Progenitor cell of endocrine pancreas (in vitro differentiated cells): ENCODE measurements at regions not wholly inside any gene's neighbourhood (a gene's known extent, or its start where the extent isn't known, plus 50 kb on each side); places are given as distances from the start of the nearest gene placed in this dataset.

Experiments used
- DNase-seq: peaks from one replicate; pipeline ENCODE4 v3.0.0; 2021; ENCODE audit warnings: low spot score; ENCODE audit not compliant: unreplicated experiment
- H3K27ac Mint-ChIP-seq: 2 replicates; pipeline ENCODE4 v1.8.0; 2021; ENCODE audit warnings: mild to moderate bottlenecking, moderate library complexity, mixed read lengths
- H3K27me3 Mint-ChIP-seq: 2 replicates; pipeline ENCODE4 v1.8.0; 2021; ENCODE audit warnings: mixed read lengths
- H3K36me3 Mint-ChIP-seq: 2 replicates; pipeline ENCODE4 v1.8.0; 2022; ENCODE audit warnings: mixed read lengths; ENCODE audit not compliant: insufficient read depth
- H3K4me1 Mint-ChIP-seq: 2 replicates; pipeline ENCODE4 v1.8.0; 2021; ENCODE audit warnings: low read depth, mixed read lengths
- H3K4me3 Mint-ChIP-seq: 2 replicates; pipeline ENCODE4 v1.8.0; 2021; ENCODE audit warnings: low read depth, mild to moderate bottlenecking, moderate library complexity, mixed read lengths
- H3K9me3 Mint-ChIP-seq: 2 replicates; pipeline ENCODE4 v1.8.0; 2021; ENCODE audit warnings: low read depth, mixed read lengths
- TF ChIP-seq, protein P1 (sequence below): fragments of 200-600 bp; sonication (generic); IDR thresholded peaks from one replicate; pipeline ENCODE4 v1.5.0; 2021; ENCODE audit warnings: antibody characterized with exemption, mild to moderate bottlenecking; ENCODE audit not compliant: unreplicated experiment

DNA sequence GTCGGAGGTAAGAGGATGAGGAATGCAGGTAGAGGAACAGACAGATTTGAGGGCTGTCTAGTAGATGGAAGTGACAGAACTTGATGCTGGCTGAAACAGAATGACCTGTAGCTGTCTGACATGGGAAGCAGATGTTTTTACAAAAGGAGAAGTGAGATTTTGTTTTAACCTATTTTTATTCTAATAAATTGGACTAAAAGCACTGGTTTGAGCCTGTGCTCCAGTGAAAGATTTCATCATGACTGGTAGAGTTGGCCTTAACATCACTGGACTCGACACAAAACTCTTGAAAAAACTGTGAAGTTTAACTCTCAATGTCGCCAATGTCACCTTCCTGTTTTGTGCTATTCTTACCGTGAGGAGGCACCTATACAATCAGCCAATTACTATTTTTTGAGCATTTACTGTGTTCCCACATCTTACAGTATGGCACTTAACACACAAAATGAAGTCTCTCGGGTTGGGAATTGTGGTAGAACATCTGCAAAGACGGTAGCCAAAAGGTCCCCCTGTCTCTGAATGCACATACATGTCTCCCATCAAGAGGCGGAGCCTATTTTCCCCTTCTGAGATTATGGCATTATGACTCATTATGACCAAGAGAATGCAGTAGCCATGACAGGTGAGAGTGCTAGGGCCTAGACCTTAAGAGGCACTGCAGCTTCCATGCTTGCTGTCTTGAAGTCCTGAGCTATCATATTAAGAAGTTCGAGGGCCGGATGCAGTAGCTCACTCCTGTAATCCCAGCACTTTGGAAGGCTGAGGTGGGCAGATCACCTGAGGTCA is 93.2 kb downstream of the FOXF2 start:
- Mint-ChIP-seq H3K9me3 (peaks cover 5% of the 10 kb centered on the region), H3K4me1 (no peaks in the 10 kb centered on the region), H3K36me3 (no peaks in the 10 kb centered on the region), H3K27me3 (peaks cover 4% of the 10 kb centered on the region), H3K27ac (no peak overlapping the region), H3K4me3 (no peak overlapping the region)
- no peak for DNase-seq
- TF ChIP-seq, protein P1, sequence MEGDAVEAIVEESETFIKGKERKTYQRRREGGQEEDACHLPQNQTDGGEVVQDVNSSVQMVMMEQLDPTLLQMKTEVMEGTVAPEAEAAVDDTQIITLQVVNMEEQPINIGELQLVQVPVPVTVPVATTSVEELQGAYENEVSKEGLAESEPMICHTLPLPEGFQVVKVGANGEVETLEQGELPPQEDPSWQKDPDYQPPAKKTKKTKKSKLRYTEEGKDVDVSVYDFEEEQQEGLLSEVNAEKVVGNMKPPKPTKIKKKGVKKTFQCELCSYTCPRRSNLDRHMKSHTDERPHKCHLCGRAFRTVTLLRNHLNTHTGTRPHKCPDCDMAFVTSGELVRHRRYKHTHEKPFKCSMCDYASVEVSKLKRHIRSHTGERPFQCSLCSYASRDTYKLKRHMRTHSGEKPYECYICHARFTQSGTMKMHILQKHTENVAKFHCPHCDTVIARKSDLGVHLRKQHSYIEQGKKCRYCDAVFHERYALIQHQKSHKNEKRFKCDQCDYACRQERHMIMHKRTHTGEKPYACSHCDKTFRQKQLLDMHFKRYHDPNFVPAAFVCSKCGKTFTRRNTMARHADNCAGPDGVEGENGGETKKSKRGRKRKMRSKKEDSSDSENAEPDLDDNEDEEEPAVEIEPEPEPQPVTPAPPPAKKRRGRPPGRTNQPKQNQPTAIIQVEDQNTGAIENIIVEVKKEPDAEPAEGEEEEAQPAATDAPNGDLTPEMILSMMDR, result no peak

DNA sequence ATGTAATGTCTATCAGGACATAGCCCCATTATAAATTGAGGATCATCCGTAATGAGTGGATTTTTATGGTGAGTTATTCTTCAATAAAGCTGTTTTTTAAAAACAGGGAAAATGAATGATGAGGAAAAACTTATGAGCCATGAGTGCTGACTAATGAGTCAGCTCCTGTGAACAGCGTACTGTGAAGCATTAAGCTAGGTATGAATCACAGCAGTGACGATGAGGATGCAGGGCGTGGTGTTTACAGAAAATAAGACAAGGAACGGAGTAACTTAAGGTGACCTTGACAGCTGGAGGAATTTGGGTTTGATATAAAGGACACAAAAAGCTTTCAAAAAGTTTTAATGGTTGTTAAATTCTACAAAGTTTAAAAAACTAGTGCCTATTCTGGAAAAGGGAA is 96.3 kb downstream of the FOXF2 start:
- no peak for DNase-seq
- Mint-ChIP-seq H3K36me3 (no peaks in the 10 kb centered on the region), H3K27ac (no peak overlapping the region), H3K4me3 (no peak overlapping the region), H3K9me3 (no peaks in the 10 kb centered on the region), H3K4me1 (no peaks in the 10 kb centered on the region), H3K27me3 (peaks cover 6% of the 10 kb centered on the region)
- TF ChIP-seq, protein P1, result no peak

DNA sequence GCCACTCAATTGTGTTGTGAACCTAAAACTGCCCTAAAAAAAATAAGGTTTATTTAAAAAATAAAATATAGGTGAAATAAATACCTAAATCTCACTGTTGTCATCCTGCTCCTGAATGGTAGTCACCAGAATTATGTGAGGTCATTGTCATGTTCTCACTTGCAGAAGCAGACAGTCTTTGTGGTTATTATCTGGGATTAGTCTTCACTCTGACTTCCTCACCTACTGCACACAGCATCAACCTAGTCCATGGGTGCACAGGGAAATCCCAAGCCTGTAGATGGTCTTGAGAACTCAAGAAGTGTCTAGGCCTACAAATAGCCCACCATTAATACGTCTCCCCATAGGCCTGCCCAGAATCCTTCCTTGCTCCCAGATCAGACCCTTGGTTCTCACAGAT is 97.0 kb downstream of the FOXF2 start:
- H3K4me1 Mint-ChIP-seq, result no peaks in the 10 kb centered on the region
- no peak overlapping the region for H3K27ac Mint-ChIP-seq
- DNase-seq, result no peak
- no peaks in the 10 kb centered on the region for H3K9me3 Mint-ChIP-seq
- no peak overlapping the region for H3K4me3 Mint-ChIP-seq
- H3K36me3 Mint-ChIP-seq, result no peaks in the 10 kb centered on the region
- TF ChIP-seq, protein P1, result no peak
- peaks cover 6% of the 10 kb centered on the region for H3K27me3 Mint-ChIP-seq

DNA sequence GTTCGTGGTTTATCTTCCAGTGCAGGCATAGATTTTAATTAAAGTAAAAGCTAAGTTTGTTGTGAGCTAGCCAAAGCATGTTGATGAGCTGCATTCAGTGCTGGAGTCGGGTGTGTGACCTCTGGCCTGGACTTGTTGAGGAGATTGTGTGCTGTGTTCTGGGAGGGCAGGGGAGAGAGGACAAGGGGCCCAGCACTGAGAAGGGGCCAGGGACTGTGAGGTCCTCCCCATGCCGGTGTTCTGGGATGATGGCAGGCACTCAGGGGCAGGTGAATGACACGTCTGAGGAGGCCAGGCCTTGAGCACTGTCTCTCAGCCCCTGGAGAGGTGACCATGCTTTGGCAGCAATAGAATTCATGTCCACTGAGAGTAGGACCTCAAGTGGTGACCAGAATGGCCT is 97.9 kb downstream of the FOXF2 start:
- TF ChIP-seq, protein P1, result no peak
- no peaks in the 10 kb centered on the region for H3K9me3 Mint-ChIP-seq
- H3K4me3 Mint-ChIP-seq, result no peak overlapping the region

GRCh38 chr6:1491025-1491424 is 101.6 kb downstream of the FOXF2 start:
- Mint-ChIP-seq H3K36me3 (no peaks in the 10 kb centered on the region), H3K27ac (no peak overlapping the region), H3K9me3 (no peaks in the 10 kb centered on the region), H3K27me3 (peaks cover 2% of the 10 kb centered on the region), H3K4me1 (peaks cover 7% of the 10 kb centered on the region), H3K4me3 (no peak overlapping the region)
- TF ChIP-seq, protein P1, result no peak
- no peak for DNase-seq

More for the DNA sequence above, 97.9 kb downstream of the FOXF2 start:
- no peaks in the 10 kb centered on the region for H3K36me3 Mint-ChIP-seq
- DNase-seq, result no peak
- H3K27me3 Mint-ChIP-seq, result peaks cover 6% of the 10 kb centered on the region
- H3K27ac Mint-ChIP-seq, result no peak overlapping the region
- no peaks in the 10 kb centered on the region for H3K4me1 Mint-ChIP-seq
